ENCODE measurements at regions not wholly inside any gene's neighbourhood (a gene's known extent, or its start where the extent isn't known, plus 50 kb on each side); places are given as distances from the start of the nearest gene placed in this dataset.

- in situ Hi-C loops (cut with MboI; ENCODE audit: low sequenced_read_pairs): no loop called here
These were observed 63.2 kb upstream of the ATP11B start for GRCh38 chr3:182729903-182730674.

- in situ Hi-C loops (cut with MboI; ENCODE audit: low sequenced_read_pairs): no loop called here
These were observed 62.6 kb upstream of the ATP11B start for GRCh38 chr3:182730675-182731042.

- in situ Hi-C loops (cut with MboI; ENCODE audit: low sequenced_read_pairs): no loop called here
These were observed 61.5 kb upstream of the ATP11B start for GRCh38 chr3:182731764-182732163.

GRCh38 chr3:182732232-182733015, 60.9 kb upstream of the ATP11B start:
- in situ Hi-C loops (cut with MboI; ENCODE audit: low sequenced_read_pairs): no loop called here

GRCh38 chr3:182735672-182736071, 57.6 kb upstream of the ATP11B start:
- in situ Hi-C loops (cut with MboI; ENCODE audit: low sequenced_read_pairs): no loop called here

GRCh38 chr3:182737825-182738224, 55.5 kb upstream of the ATP11B start:
- in situ Hi-C loops (cut with MboI; ENCODE audit: low sequenced_read_pairs): no loop called here

- in situ Hi-C loops (cut with MboI; ENCODE audit: low sequenced_read_pairs): no loop called here
These were observed 54.5 kb upstream of the ATP11B start for GRCh38 chr3:182738583-182739411.

GRCh38 chr3:182739619-182740018, 53.7 kb upstream of the ATP11B start:
- in situ Hi-C loops (cut with MboI; ENCODE audit: low sequenced_read_pairs): no loop called here

GRCh38 chr3:182740710-182741109, 52.6 kb upstream of the ATP11B start:
- in situ Hi-C loops (cut with MboI; ENCODE audit: low sequenced_read_pairs): no loop called here

GRCh38 chr3:182741214-182741613, 52.1 kb upstream of the ATP11B start:
- in situ Hi-C loops (cut with MboI; ENCODE audit: low sequenced_read_pairs): no loop called here
